GM21619 (cell line): ENCODE measurements at regions not wholly inside any gene's neighbourhood (a gene's known extent, or its start where the extent isn't known, plus 50 kb on each side); places are given as distances from the start of the nearest gene placed in this dataset.

Source experiments
- ATAC-seq: cut with Tn5 transposase; IDR thresholded peaks from one replicate; pipeline ENCODE4 v1.9.1; 2021; ENCODE audit not compliant: unreplicated experiment

DNA sequence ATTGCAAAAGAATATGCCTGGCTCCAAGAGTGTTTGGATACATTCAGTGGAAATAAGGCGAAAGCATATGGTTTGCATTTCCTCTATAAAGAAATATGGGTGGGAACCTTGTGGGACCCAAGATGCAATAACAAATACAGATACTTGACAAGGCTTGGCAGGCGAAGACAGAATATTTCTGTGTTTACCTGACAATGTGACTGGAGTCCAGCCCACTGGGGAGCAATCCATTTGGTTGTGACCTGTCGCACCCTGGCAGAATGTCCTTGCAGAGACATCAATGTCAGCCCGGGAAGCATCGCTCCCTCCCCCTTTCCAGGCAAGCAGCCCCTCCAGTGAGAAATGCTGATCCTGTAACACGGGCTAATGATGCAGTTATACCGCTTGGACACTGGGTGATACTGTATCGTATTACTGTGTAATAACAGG, 296.6 kb downstream of the MAF start:
- no peak for ATAC-seq

- ATAC-seq: no peak
These were observed 297.3 kb downstream of the MAF start for GRCh38 chr16:79303206-79303605.

DNA sequence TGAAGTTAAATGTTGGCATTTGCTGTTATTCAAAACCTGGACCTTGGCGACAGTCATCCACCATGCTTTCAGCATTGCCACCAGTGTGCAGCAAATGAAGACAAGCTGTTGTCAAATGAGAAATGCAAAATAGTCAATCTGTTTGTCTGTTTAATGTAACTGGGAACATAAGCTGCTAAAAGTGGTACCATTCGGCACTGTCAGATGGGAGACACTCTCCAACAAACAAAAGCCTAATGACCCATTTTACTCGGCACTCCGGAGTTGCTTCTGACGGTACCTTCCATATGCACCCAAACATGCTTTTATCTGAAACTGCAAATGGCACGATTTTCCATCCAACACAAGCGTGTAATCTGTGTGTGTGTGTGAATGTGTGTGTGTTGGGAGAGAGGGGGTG, 297.8 kb downstream of the MAF start:
- ATAC-seq: no peak

- no peak for ATAC-seq
These were observed 299.5 kb downstream of the MAF start for GRCh38 chr16:79301051-79301450.

DNA sequence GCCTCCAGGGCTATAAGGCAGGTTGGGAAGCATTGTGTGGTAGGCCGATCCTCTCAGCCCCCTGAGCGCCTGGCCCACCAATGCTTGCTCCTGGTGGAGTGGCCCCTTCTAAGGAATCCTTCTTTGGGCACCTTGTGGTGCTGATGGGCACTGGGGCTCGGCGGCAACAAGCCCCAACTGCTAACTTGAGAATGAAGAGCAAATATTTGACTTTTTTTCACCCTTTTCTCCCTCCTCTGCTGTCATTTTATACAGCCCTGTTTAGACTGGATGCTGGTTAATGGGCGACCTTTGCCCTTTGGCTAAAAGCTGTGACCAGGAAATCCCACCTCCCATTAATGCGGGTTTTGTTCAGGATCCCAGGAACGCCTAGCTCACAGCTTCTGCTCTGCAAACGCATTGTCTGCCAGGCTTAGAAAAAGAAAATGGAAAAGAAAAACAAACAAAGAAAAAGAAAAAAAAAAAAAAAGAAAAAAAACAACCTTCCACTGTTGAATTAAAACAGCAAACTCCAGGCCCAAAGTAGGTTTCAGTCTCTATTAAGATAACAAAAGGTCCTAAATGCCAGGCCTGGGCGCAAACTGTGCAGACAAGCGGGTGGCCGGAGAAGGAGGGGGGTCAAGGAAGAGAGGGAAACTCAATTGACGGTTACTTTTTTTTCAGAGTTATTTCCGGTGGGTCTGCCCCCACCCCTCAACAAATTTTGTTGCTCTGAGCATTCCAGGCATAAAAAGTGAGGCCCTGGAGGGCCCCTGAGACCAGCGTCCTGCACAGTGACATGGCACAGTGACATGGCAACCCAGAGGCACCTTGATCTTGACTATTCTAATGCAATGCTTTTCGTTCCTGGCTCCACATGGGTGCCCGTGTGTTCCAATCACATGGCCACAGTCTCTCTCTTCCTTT, 301.4 kb downstream of the MAF start:
- ATAC-seq: no peak

DNA sequence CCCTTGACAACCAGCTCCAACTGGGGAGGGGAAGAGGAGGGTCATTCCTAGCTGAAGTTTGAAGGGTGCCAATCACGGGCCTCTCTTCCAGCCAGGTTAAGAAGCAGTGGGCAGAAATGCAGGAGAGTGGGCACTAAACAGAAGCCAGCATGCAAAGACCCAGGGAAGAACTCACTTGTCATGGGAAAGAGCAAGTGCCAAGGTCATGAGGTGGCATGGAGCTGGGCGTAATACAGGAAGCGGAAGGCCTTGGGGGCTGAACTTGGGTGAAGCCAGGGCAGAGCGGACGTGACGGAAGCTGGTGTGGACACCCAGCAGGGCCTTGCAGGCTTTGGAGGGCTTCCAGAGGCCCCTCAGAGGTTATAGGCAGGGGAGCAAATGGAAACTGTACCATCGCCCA, 302.1 kb downstream of the MAF start:
- ATAC-seq: no peak

GRCh38 chr16:79297805-79298204, 302.7 kb downstream of the MAF start:
- ATAC-seq: no peak

DNA sequence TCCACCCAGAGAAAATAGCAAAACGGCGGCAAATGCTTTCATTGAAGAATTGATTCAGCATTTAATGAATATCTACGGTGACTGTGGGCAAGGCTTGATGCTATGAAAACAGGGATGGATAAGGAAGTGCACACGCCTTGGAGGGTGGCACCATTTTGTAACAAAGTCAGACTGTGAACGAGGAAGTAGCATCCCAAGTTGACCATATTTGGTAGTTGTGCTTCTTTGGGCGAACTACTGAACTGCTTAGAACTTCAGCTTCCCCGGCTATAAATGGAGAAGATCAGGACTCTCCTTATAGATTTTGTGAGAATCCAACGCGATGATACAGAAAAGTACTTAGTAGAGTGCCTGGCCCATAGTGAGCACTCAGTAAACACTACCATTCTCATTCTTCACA, 303.2 kb downstream of the MAF start:
- ATAC-seq: no peak

- ATAC-seq: no peak
These were observed 304.0 kb downstream of the MAF start for GRCh38 chr16:79296491-79296890.

DNA sequence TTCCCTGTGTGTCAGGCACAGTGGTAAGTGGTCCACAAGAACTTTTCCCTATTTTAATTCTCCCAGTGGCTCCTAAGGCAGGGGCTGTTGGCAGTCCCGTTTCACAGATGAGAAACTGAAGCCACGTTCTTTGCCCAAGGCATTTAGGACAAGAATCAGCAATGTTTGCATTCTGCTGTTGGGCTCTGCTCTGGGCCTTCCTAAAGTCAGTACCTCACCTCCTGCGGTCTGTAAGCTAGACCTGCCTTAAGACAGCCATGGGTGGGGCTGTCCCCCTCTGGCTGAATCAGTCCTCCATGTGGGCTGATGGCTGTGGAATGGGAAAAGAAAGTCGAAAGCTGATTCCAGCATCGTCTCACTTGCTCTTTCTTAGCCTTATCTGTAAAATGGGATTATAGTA, 304.8 kb downstream of the MAF start:
- ATAC-seq: no peak

- ATAC-seq: no peak
These were observed 305.4 kb downstream of the MAF start for GRCh38 chr16:79295162-79295561.

- ATAC-seq: no peak
These were observed 306.0 kb downstream of the MAF start for GRCh38 chr16:79294568-79294967.

DNA sequence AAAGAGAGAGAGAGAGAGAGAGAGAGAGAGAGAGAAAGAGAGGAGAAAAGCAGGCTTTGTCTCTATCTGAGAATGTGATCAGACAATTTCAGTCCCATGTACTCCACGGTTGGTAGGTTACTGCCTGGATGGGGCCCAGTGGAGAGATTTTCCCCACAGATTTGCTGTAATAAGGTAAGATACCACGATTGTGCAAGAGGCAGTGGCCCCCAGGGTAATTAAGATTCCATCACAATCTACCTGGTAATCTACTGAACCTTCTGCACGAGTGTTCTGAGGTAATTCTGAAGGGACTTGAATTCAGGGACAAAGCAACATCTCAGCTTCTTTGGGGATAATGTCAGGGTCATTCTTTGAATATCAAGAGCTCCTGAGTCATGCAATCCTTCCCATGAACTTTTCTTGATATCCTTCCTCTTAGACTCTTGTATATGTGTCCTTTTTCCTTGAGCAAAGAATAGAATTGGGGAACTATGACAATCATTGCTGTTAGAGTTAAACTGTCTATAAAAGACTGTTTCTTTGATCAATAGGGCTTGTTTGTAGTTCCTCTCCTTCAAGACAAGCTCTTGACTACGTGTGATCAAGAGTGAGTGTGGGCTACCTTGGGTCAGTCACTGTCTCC, 306.6 kb downstream of the MAF start:
- ATAC-seq: no peak

DNA sequence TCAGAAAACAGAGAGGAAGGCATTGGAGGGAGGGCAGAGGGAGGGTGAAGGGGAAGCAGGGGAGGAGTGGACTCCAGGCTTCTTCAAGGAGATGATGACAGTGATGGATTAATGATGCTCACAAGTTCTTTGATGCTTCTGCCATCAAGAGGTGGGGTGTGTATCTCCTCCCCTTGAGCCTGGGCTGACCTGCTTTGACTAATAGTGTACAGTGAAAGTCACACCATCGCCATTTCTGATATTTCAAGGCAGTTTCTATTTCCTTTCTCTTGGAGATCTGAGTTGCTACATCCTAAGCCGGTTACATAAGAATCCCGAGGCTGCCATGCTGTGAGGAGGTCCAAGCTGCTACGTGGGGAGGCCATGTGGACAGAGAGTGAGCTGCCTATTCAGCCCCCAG, 312.5 kb downstream of the MAF start:
- ATAC-seq: no peak

DNA sequence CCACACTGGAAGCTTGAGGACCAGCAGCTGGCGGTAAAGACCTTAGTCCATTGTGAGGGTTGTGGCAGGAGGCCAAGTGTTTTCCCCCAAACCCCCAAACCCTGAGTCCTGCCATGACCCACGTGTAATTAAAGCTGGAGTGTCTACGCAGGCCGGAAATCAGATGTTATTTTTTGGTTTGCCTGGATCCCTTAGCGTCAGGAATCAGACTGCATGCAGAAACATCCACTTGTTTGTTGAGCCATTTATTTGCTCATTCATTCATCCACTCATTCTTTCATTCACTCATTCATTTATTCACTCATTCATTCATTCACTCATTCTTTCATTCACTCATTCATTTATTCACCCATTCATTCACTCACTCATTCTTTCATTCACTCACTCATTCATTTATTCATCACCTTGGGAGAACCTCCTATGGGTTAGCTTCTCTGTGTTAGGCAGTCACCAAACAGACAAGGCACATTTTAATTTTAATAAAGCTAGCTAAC, 313.1 kb downstream of the MAF start:
- no peak for ATAC-seq

DNA sequence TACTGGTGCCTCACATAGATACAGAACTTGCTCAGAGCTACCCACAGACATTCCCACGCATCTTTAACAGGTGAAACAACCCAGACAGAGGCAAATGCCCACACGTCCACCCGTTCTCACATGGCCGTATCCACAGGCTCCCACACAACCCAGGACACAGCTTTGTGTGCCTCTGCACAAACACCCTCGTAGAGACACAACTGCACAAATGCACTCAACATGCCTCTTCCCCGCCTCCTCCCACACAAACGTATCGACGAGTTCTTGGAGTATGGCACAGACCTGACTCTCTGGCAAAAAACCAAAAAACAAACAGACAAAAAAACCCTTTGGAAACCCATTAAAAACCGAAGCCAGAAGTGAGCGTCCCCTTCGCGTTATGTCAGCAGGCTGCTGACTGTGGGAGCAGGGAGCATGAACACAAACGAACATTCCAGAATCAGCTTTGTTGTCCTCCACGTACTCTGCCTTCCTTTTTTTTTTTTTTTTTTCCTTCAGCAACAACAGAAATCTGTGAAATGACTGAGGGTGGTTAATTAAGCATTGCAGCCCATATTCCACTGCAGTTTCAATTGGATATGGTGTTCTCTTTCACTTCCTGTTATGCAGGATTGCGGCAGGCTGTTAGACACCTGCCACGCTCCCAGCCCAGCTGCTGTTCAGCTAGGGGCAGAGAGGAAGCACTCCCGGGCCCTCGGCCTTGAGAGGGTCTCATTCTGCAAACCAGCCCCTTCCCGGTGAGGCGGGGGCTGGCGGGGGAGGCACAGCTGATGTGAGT, 313.7 kb downstream of the MAF start:
- peak; percentile 95 for ATAC-seq

DNA sequence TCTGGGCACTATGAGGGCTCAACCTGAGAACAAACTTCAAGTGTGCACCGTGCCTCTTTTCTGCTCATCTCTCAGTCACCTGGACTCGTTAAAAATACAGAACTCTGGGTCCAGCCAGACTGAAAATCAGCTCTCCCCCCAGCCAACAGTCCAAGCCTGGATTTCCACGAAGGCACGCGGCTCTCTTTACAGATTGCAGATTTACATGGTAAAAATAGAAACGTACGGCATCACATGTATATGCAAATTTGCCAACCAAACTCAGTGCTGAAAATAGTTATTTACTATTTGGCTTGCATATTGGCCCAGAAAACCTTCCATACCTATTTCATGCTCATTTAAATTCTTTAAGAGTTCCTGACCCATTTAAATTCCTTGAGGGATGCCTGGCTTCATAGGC, 315.8 kb downstream of the MAF start:
- no peak for ATAC-seq

- no peak for ATAC-seq
These were observed 317.0 kb downstream of the MAF start for GRCh38 chr16:79283578-79283977.

GRCh38 chr16:79282806-79283205, 317.7 kb downstream of the MAF start:
- ATAC-seq: no peak

DNA sequence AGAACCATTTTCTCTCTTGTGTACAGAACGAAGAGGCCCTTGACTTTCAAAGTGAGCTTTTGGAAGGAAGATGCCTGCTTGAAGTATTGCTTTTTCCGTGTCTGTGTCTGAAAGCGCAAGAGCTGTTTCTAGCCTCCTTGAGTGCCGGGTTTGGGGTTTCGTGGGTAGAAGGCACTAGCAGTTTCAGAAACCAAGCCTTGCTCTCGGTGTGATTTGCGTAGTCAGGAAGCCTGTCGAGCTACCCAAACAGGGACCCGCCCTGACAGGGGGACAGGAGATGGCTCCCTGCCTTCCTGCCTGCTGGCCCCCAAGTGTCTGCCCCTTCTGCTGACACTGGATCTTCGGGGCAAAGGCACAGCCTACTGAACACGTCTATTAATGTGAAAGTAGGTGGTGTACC, 322.0 kb downstream of the MAF start:
- ATAC-seq: peak; percentile 50

- no peak for ATAC-seq
These were observed 324.0 kb downstream of the MAF start for GRCh38 chr16:79276501-79276900.

- ATAC-seq: no peak
These were observed 326.3 kb downstream of the MAF start for GRCh38 chr16:79274264-79274663.
